ENCODE measurements at regions not wholly inside any gene's neighbourhood (a gene's known extent, or its start where the extent isn't known, plus 50 kb on each side); places are given as distances from the start of the nearest gene placed in this dataset.

DNA sequence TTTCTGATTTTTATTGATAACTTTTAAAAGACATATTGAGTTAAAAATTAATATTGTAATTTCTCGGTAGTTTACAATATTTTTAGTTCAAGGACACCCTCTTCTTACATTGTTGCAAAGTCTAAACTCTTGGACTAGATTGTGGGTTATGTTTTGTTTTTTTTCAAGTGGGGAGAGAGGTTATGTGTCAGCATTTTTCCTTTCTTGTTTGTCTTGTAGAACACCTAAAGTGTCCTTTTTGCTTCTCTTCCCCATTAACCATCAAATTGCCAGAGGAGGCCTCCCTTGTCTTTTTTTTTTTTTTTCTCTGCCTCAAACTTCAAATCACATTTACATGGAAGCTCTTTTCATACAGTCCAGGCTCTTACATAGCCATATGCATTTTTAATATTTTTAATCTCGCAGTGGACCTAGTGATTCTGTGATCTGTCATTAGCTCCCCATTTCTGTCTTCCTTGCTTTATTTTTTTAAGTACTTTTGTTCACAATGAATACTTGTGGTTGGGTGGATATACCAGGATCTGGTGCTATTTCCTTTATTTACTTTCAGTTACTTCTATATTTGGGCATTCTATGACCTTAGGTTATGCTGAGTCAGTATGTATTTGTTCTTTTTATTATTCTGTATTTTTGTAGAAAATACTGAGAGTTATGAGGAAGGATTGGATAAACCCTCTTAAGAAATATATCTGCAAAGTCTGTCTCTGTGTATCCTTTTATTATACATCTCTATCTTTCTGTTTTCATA lies 2280.6 kb upstream of the ACO1 start:
- TF ChIP-seq CTCF (IDR thresholded peaks at IDR 0.05 in 2 of 3, conservative IDR thresholded peaks at IDR 0.05 in 1 of 3; ENCODE audit: borderline replicate concordance in 1 of 3, insufficient read depth in 1 of 3, low read depth in 2 of 3, low read length in 2 of 3): no peak
- no peak for TF ChIP-seq EZH2phosphoT487 (IDR thresholded peaks at IDR 0.05; ENCODE audit: borderline replicate concordance)
- TF ChIP-seq POLR2AphosphoS5 (IDR thresholded peaks at IDR 0.05; ENCODE audit: low read depth, low read length): no peak
- TF ChIP-seq ZFX (IDR thresholded peaks at IDR 0.05): no peak
- TF ChIP-seq POLR2A (IDR thresholded peaks at IDR 0.05; ENCODE audit: borderline replicate concordance, extremely low read depth, insufficient read depth, insufficient read length): no peak
- TF ChIP-seq, protein P1, sequence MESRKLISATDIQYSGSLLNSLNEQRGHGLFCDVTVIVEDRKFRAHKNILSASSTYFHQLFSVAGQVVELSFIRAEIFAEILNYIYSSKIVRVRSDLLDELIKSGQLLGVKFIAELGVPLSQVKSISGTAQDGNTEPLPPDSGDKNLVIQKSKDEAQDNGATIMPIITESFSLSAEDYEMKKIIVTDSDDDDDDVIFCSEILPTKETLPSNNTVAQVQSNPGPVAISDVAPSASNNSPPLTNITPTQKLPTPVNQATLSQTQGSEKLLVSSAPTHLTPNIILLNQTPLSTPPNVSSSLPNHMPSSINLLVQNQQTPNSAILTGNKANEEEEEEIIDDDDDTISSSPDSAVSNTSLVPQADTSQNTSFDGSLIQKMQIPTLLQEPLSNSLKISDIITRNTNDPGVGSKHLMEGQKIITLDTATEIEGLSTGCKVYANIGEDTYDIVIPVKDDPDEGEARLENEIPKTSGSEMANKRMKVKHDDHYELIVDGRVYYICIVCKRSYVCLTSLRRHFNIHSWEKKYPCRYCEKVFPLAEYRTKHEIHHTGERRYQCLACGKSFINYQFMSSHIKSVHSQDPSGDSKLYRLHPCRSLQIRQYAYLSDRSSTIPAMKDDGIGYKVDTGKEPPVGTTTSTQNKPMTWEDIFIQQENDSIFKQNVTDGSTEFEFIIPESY (IDR thresholded peaks at IDR 0.05; ENCODE audit: extremely low read depth, insufficient replicate concordance, low read length): no peak
- no peak for TF ChIP-seq RAD21 (IDR thresholded peaks at IDR 0.05; ENCODE audit: low read depth)
- TF ChIP-seq FOSL1 (IDR thresholded peaks at IDR 0.05; ENCODE audit: low read depth): no peak
